ENCODE measurements at regions not wholly inside any gene's neighbourhood (a gene's known extent, or its start where the extent isn't known, plus 50 kb on each side); places are given as distances from the start of the nearest gene placed in this dataset.

- TF ChIP-seq NKRF (conservative IDR thresholded peaks at IDR 0.05) (no peak), ETV6 (conservative IDR thresholded peaks at IDR 0.05 in 1 of 2, IDR thresholded peaks at IDR 0.05 in 1 of 2; ENCODE audit: borderline replicate concordance in 1 of 2, low read depth in 1 of 2) (no peak), RAD21 (IDR thresholded peaks at IDR 0.05; ENCODE audit: insufficient read depth, low read depth, low read length) (no peak), MTA2 (IDR thresholded peaks at IDR 0.05; ENCODE audit: low read depth) (no peak), ZNF24 (IDR thresholded peaks at IDR 0.05) (no peak), SMC3 (IDR thresholded peaks at IDR 0.05; ENCODE audit: borderline replicate concordance, low read length) (no peak)
These were observed 49.8 kb upstream of the PDZD8 start for GRCh38 chr10:117424883-117425649.
